H1 (cell line): ENCODE measurements at regions not wholly inside any gene's neighbourhood (a gene's known extent, or its start where the extent isn't known, plus 50 kb on each side); places are given as distances from the start of the nearest gene placed in this dataset.

Experiments used
- CTCF ChIA-PET: fragments of 300-600 bp; sonication (Branson Sonifier 250); formaldehyde crosslinking; loops from one replicate; lab custom pipeline; 2021; ENCODE audit not compliant: partially characterized antibody; lab: Charles Lee
- POLR2A ChIA-PET: fragments of 300-600 bp; sonication (Branson Sonifier 250); formaldehyde crosslinking; loops from one replicate; lab custom pipeline; 2021; ENCODE audit warnings: inconsistent platforms; ENCODE audit not compliant: partially characterized antibody; lab: Charles Lee
- DNase-seq, 2 experiments: peaks; one replicate each; pipeline versions ENCODE4 v3.0.0 to v3.0.0-alpha.2; 2010 to 2022; ENCODE audit warnings: low spot score in 2 of 2, low read depth in 1 of 2, mixed read lengths in 1 of 2
- FAIRE-seq: peaks from 2 replicates; lab custom pipeline; 2011; peaks lifted over from hg19 to GRCh38; lab: Jason Lieb, UNC
- H2AFZ ChIP-seq: 2 replicates; pipeline ENCODE4 v1.8.1; 2012; ENCODE audit warnings: low read length, inconsistent platforms
- H2AK5ac ChIP-seq: 2 replicates; pipeline ENCODE4 v1.6.1; 2013; ENCODE audit warnings: low read depth, low read length
- H2BK120ac ChIP-seq: replicated peaks from 2 replicates; pipeline ENCODE3; 2013; ENCODE audit warnings: low read depth, low read length, inconsistent platforms
- H2BK12ac ChIP-seq: 2 replicates; pipeline ENCODE4 v1.6.1; 2013; ENCODE audit warnings: low read depth, low read length
- H2BK15ac ChIP-seq: 2 replicates; pipeline ENCODE4 v1.6.1; 2013; ENCODE audit warnings: low read length
- H2BK20ac ChIP-seq: 2 replicates; pipeline ENCODE4 v1.6.1; 2013; ENCODE audit warnings: low read length
- H2BK5ac ChIP-seq: 2 replicates; pipeline ENCODE4 v1.6.1; 2013; ENCODE audit warnings: low read depth, low read length
- H3K14ac ChIP-seq: 2 replicates; pipeline ENCODE4 v1.6.1; 2013; ENCODE audit warnings: inconsistent platforms; ENCODE audit not compliant: insufficient read length
- H3K18ac ChIP-seq: 2 replicates; pipeline ENCODE4 v1.6.1; 2013; ENCODE audit warnings: low read length; ENCODE audit errors: extremely low read depth
- H3K23ac ChIP-seq: 2 replicates; pipeline ENCODE4 v1.6.1; 2013; ENCODE audit warnings: inconsistent platforms; ENCODE audit not compliant: insufficient read length
- H3K23me2 ChIP-seq: 2 replicates; pipeline ENCODE4 v1.6.1; 2013; ENCODE audit warnings: low read depth, low read length
- H3K27ac ChIP-seq: 2 replicates; pipeline ENCODE4 v1.6.1; 2011; ENCODE audit warnings: low read depth, low read length, inconsistent platforms
- H3K27me3 ChIP-seq, 4 experiments: replicated peaks in 1 of 4; 1 replicate in 1 of 4; 2 replicates in 3 of 4; pipeline versions ENCODE4 v1.6.1 to v1.8.1; 2011 to 2013; ENCODE audit warnings: low read length in 3 of 4, mild to moderate bottlenecking in 3 of 4, inconsistent platforms in 2 of 4, mixed read lengths in 2 of 4, moderate library complexity in 1 of 4; ENCODE audit not compliant: control insufficient read depth in 3 of 4, insufficient read depth in 3 of 4; ENCODE audit errors: extremely low read depth in 1 of 4
- H3K36me3 ChIP-seq, 4 experiments: 2 replicates each; pipeline versions ENCODE4 v1.6.1 to v1.8.1; 2011 to 2013; ENCODE audit warnings: mild to moderate bottlenecking in 4 of 4, low read length in 3 of 4, moderate library complexity in 2 of 4, control low read depth in 1 of 4, inconsistent platforms in 1 of 4; ENCODE audit not compliant: insufficient read depth in 4 of 4, control insufficient read depth in 2 of 4
- H3K4ac ChIP-seq: replicated peaks from 2 replicates; pipeline ENCODE3; 2013; ENCODE audit warnings: low read length, low read depth, mixed read lengths, inconsistent platforms; ENCODE audit not compliant: insufficient read length
- H3K4me1 ChIP-seq, 4 experiments: replicated peaks in 1 of 4; 1 replicate in 1 of 4; 2 replicates in 3 of 4; pipeline versions ENCODE4 v1.6.1 to v1.8.1; 2011 to 2013; ENCODE audit warnings: low read length in 3 of 4, inconsistent platforms in 2 of 4, mixed read lengths in 1 of 4; ENCODE audit not compliant: insufficient read depth in 4 of 4, control insufficient read depth in 3 of 4
- H3K4me2 ChIP-seq, 2 experiments: 2 replicates each; pipeline versions ENCODE4 v1.6.1 to v1.8.1; 2011 to 2013; ENCODE audit warnings: low read depth in 2 of 2, low read length in 2 of 2, control low read depth in 1 of 2, inconsistent platforms in 1 of 2, mild to moderate bottlenecking in 1 of 2; ENCODE audit not compliant: insufficient read depth in 1 of 2
- H3K4me3 ChIP-seq, 4 experiments: fragments of 200-600, 300-600 bp in 1 of 4; sonication (generic), shearing (Covaris generic), sonication (Bioruptor Twin) in 1 of 4; 2 replicates each; pipeline versions ENCODE4 v1.5.1 to v1.8.1; 2011 to 2016; ENCODE audit warnings: low read length in 4 of 4, low read depth in 3 of 4, control low read depth in 2 of 4, inconsistent platforms in 2 of 4, mild to moderate bottlenecking in 2 of 4, mixed read lengths in 1 of 4, moderate library complexity in 1 of 4; ENCODE audit not compliant: insufficient read depth in 2 of 4; ENCODE audit errors: extremely low read depth in 1 of 4
- H3K56ac ChIP-seq: replicated peaks from 2 replicates; pipeline ENCODE3; 2013; ENCODE audit warnings: low read depth, mild to moderate bottlenecking, mixed read lengths, low read length, inconsistent platforms; ENCODE audit not compliant: insufficient read length
- H3K79me1 ChIP-seq: 2 replicates; pipeline ENCODE4 v1.6.1; 2013; ENCODE audit warnings: low read depth, low read length, control low read depth
- H3K79me2 ChIP-seq, 2 experiments: 2 replicates each; pipeline versions ENCODE4 v1.6.1 to v1.8.1; 2012 to 2013; ENCODE audit warnings: low read length in 2 of 2, mild to moderate bottlenecking in 2 of 2, inconsistent platforms in 1 of 2; ENCODE audit not compliant: insufficient read depth in 2 of 2, control insufficient read depth in 1 of 2
- H3K9ac ChIP-seq, 4 experiments: replicated peaks in 1 of 4; 1 replicate in 1 of 4; 2 replicates in 3 of 4; pipeline versions ENCODE4 v1.6.1 to v1.8.1; 2011 to 2013; ENCODE audit warnings: low read depth in 3 of 4, low read length in 3 of 4, control low read depth in 2 of 4, mild to moderate bottlenecking in 2 of 4, moderate library complexity in 2 of 4, inconsistent platforms in 1 of 4; ENCODE audit errors: extremely low read depth in 1 of 4
- H3K9me3 ChIP-seq, 2 experiments: 2 replicates each; pipeline versions ENCODE4 v1.6.1 to v1.8.1; 2012 to 2013; ENCODE audit warnings: mild to moderate bottlenecking in 2 of 2, moderate library complexity in 2 of 2, control low read depth in 1 of 2, inconsistent platforms in 1 of 2, low read depth in 1 of 2, low read length in 1 of 2, mixed read lengths in 1 of 2; ENCODE audit not compliant: insufficient read depth in 2 of 2
- H4K20me1 ChIP-seq, 2 experiments: replicated peaks in 1 of 2; 2 replicates each; pipeline versions ENCODE3 to v1.8.1; 2011 to 2013; ENCODE audit warnings: inconsistent platforms in 2 of 2, low read length in 2 of 2, mild to moderate bottlenecking in 1 of 2; ENCODE audit not compliant: insufficient read depth in 2 of 2, control insufficient read depth in 1 of 2
- H4K5ac ChIP-seq: 2 replicates; pipeline ENCODE4 v1.6.1; 2013; ENCODE audit warnings: low read length, low read depth, mixed read lengths, inconsistent platforms; ENCODE audit not compliant: insufficient read length
- H4K8ac ChIP-seq: 2 replicates; pipeline ENCODE4 v1.8.0; 2013; ENCODE audit warnings: mild to moderate bottlenecking, moderate library complexity, low read length, inconsistent platforms; ENCODE audit not compliant: insufficient read depth; ENCODE audit errors: extremely low read depth
- H4K91ac ChIP-seq: replicated peaks from 2 replicates; pipeline ENCODE3; 2013; ENCODE audit warnings: low read length, mixed read lengths, inconsistent platforms; ENCODE audit not compliant: insufficient read length
- ASH2L ChIP-seq: fragments of 200-600, 300-600 bp; sonication (generic); IDR thresholded peaks from one replicate; pipeline ENCODE4 v1.7.1; 2017; ENCODE audit warnings: low read length
- ATF3 ChIP-seq: IDR thresholded peaks from 2 replicates; pipeline ENCODE4 v1.6.1; 2011; ENCODE audit warnings: low read depth, mild to moderate bottlenecking, low read length; ENCODE audit not compliant: insufficient read depth
- KDM5A ChIP-seq: fragments of 200-600 bp; IDR thresholded peaks from 2 replicates; pipeline ENCODE4 v1.7.1; 2012; ENCODE audit warnings: mild to moderate bottlenecking, low read length, inconsistent platforms, mixed read lengths
- POLR2AphosphoS5 ChIP-seq: IDR thresholded peaks from 2 replicates; pipeline ENCODE4 v1.6.1; 2011; ENCODE audit warnings: low read depth, low read length
- RAD21 ChIP-seq, 2 experiments: IDR thresholded peaks in 1 of 2; conservative IDR thresholded peaks in 1 of 2; 2 replicates each; pipeline ENCODE4 v1.6.1; 2011; ENCODE audit warnings: low read depth in 2 of 2, low read length in 2 of 2, improper control_type of control experiment in 1 of 2, inconsistent platforms in 1 of 2, mild to moderate bottlenecking in 1 of 2, moderate library complexity in 1 of 2
- SAP30 ChIP-seq: fragments of 300-600 bp; sonication (generic); IDR thresholded peaks from 2 replicates; pipeline ENCODE4 v1.7.1; 2012; ENCODE audit warnings: low read length, moderate library complexity, mild to moderate bottlenecking, inconsistent platforms; ENCODE audit not compliant: insufficient read depth, insufficient replicate concordance
- SIX5 ChIP-seq: IDR thresholded peaks from 2 replicates; pipeline ENCODE4 v1.6.1; 2011; ENCODE audit warnings: mild to moderate bottlenecking, low read depth, low read length
- TAF7 ChIP-seq: optimal IDR thresholded peaks from 2 replicates; pipeline ENCODE3; 2011; ENCODE audit warnings: low read depth, mild to moderate bottlenecking, inconsistent platforms, low read length, moderate library complexity, borderline replicate concordance
- TCF12 ChIP-seq: IDR thresholded peaks from 2 replicates; pipeline ENCODE4 v1.6.1; 2011; ENCODE audit warnings: low read depth, mild to moderate bottlenecking, low read length
- WGBS, 2 experiments: shearing (Covaris generic) in 1 of 2; methylation state at CpG; one replicate each; pipeline versions ENCODE4 v1.1.6 to v1.1.7; 2013 to 2015; ENCODE audit warnings: low lambda C conversion rate in 2 of 2, mixed read lengths in 2 of 2, inconsistent platforms in 1 of 2, low coverage in 1 of 2, missing lambda C conversion rate in 1 of 2; ENCODE audit not compliant: insufficient replicate concordance in 2 of 2, insufficient coverage in 1 of 2, insufficient read length in 1 of 2; ENCODE audit errors: extremely low coverage in 1 of 2, missing lambda C conversion rate in 1 of 2; 5-methylcytosine and 5-hydroxymethylcytosine counted together

GRCh38 chr4:84041426-84041825 lies 457.7 kb downstream of the NKX6-1 start:
- H3K9ac ChIP-seq, result no peak overlapping the region
- ChIA-PET CTCF (no interaction called here), POLR2A (no interaction called here)
- H3K23ac ChIP-seq, result no peak overlapping the region
- no peak overlapping the region for H3K4me2 ChIP-seq
- TF ChIP-seq POLR2AphosphoS5, result no peak
- TF ChIP-seq TAF7, result no peak
- TF ChIP-seq RAD21 (IDR thresholded peaks at IDR 0.05 in 1 of 2, conservative IDR thresholded peaks at IDR 0.05 in 1 of 2; ENCODE audit: low read depth in 2 of 2, low read length in 2 of 2), result no peak
- TF ChIP-seq SIX5, result no peak
- no peak for TF ChIP-seq KDM5A
- TF ChIP-seq ATF3, result no peak
- no peak for TF ChIP-seq TCF12
- TF ChIP-seq ASH2L, result no peak
- no peak for TF ChIP-seq SAP30
- no peaks in the 10 kb centered on the region for H3K36me3 ChIP-seq
- no peak overlapping the region for H2BK20ac ChIP-seq
- FAIRE-seq (no peak), DNase-seq (no peak)
- H2BK12ac ChIP-seq, result no peak overlapping the region
- H3K4ac ChIP-seq, result no peak overlapping the region
- no peak overlapping the region for H2AK5ac ChIP-seq
- H3K56ac ChIP-seq, result no peak overlapping the region
- no peak overlapping the region for H4K8ac ChIP-seq
- no peak overlapping the region for H2BK120ac ChIP-seq
- H2BK5ac ChIP-seq, result no peak overlapping the region
- H4K5ac ChIP-seq, result no peak overlapping the region
- H3K79me2 ChIP-seq, result no peaks in the 10 kb centered on the region
- H3K4me1 ChIP-seq, result no peaks in the 10 kb centered on the region
- H3K9me3 ChIP-seq, result no peaks in the 10 kb centered on the region
- H4K20me1 ChIP-seq, result no peaks in the 10 kb centered on the region
- no peak overlapping the region for H3K18ac ChIP-seq
- H3K79me1 ChIP-seq, result no peaks in the 10 kb centered on the region
- WGBS, 2 experiments, result 83% methylated on average over 3 of the region's 3 CpGs; no CpG with 5 or more reads in 1 of the 2 experiments
- no peaks in the 10 kb centered on the region for H3K27me3 ChIP-seq
- H3K14ac ChIP-seq, result no peak overlapping the region
- H2AFZ ChIP-seq, result no peak overlapping the region
- H3K23me2 ChIP-seq, result no peaks in the 10 kb centered on the region
- no peak overlapping the region for H4K91ac ChIP-seq
- no peak overlapping the region for H3K27ac ChIP-seq
- H3K4me3 ChIP-seq, result no peak overlapping the region
- H2BK15ac ChIP-seq, result no peak overlapping the region
